Activated naive CD4-positive, alpha-beta T cell treated with anti-CD3 and anti-CD28 coated beads, Interleukin-2, amount 50 U/mL, for 24 hours (primary cell): ENCODE measurements at regions not wholly inside any gene's neighbourhood (a gene's known extent, or its start where the extent isn't known, plus 50 kb on each side); places are given as distances from the start of the nearest gene placed in this dataset.
A peak's percentile ranks its signal among the peaks of the same experiment; 100 is the strongest.

Experiments
- H3K27ac Mint-ChIP-seq: one replicate; pipeline ENCODE4 v1.8.0; 2021; ENCODE audit warnings: mild to moderate bottlenecking, mixed read lengths
- H3K27me3 Mint-ChIP-seq: one replicate; pipeline ENCODE4 v1.8.0; 2021; ENCODE audit warnings: mixed read lengths
- H3K36me3 Mint-ChIP-seq: one replicate; pipeline ENCODE4 v1.8.0; 2021; ENCODE audit warnings: mixed read lengths
- H3K4me1 Mint-ChIP-seq: one replicate; pipeline ENCODE4 v1.8.0; 2021; ENCODE audit warnings: mixed read lengths
- H3K4me3 Mint-ChIP-seq: one replicate; pipeline ENCODE4 v1.8.0; 2021; ENCODE audit warnings: mild to moderate bottlenecking, mixed read lengths
- H3K9me3 Mint-ChIP-seq: one replicate; pipeline ENCODE4 v1.8.0; 2021; ENCODE audit warnings: mixed read lengths

- Mint-ChIP-seq H3K27ac (no peak overlapping the region), H3K4me3 (no peak overlapping the region)
Measured at GRCh38 chr2:12057436-12058166, 311.2 kb downstream of the LPIN1 start.

GRCh38 chr2:12059616-12060441, 313.4 kb downstream of the LPIN1 start:
- Mint-ChIP-seq H3K4me1 (peaks cover 26% of the 10 kb centered on the region), H3K36me3 (peaks cover 2% of the 10 kb centered on the region), H3K27ac (no peak overlapping the region), H3K27me3 (no peaks in the 10 kb centered on the region), H3K4me3 (no peak overlapping the region), H3K9me3 (peaks cover 8% of the 10 kb centered on the region)

More at GRCh38 chr2:12057436-12058166, 311.2 kb downstream of the LPIN1 start:
- Mint-ChIP-seq H3K4me1 (peaks cover 26% of the 10 kb centered on the region), H3K36me3 (peaks cover 3% of the 10 kb centered on the region), H3K27me3 (no peaks in the 10 kb centered on the region), H3K9me3 (peaks cover 5% of the 10 kb centered on the region)

- Mint-ChIP-seq H3K27ac (no peak overlapping the region), H3K27me3 (no peaks in the 10 kb centered on the region), H3K9me3 (peaks cover 8% of the 10 kb centered on the region), H3K36me3 (peaks cover 2% of the 10 kb centered on the region), H3K4me1 (peaks cover 26% of the 10 kb centered on the region), H3K4me3 (no peak overlapping the region)
Measured at GRCh38 chr2:12060886-12061285, 314.5 kb downstream of the LPIN1 start.

- H3K36me3 Mint-ChIP-seq = peaks cover 2% of the 10 kb centered on the region
- no peaks in the 10 kb centered on the region for H3K27me3 Mint-ChIP-seq
- peaks cover 8% of the 10 kb centered on the region for H3K9me3 Mint-ChIP-seq
- H3K4me1 Mint-ChIP-seq = peaks cover 26% of the 10 kb centered on the region
- H3K4me3 Mint-ChIP-seq = no peak overlapping the region
- no peak overlapping the region for H3K27ac Mint-ChIP-seq
Measured at GRCh38 chr2:12061286-12062052, 315.0 kb downstream of the LPIN1 start.

GRCh38 chr2:12062053-12062395, 315.6 kb downstream of the LPIN1 start:
- Mint-ChIP-seq H3K27ac (no peak overlapping the region), H3K36me3 (peaks cover 2% of the 10 kb centered on the region), H3K4me3 (no peak overlapping the region), H3K4me1 (peaks cover 29% of the 10 kb centered on the region), H3K9me3 (peaks cover 8% of the 10 kb centered on the region), H3K27me3 (no peaks in the 10 kb centered on the region)

- peaks cover 2% of the 10 kb centered on the region for H3K36me3 Mint-ChIP-seq
- H3K4me3 Mint-ChIP-seq = no peak overlapping the region
- H3K27me3 Mint-ChIP-seq = no peaks in the 10 kb centered on the region
- H3K4me1 Mint-ChIP-seq = peaks cover 24% of the 10 kb centered on the region
- H3K27ac Mint-ChIP-seq = no peak overlapping the region
- H3K9me3 Mint-ChIP-seq = peaks cover 8% of the 10 kb centered on the region
Measured at GRCh38 chr2:12063210-12063609, 316.8 kb downstream of the LPIN1 start.

- no peaks in the 10 kb centered on the region for H3K27me3 Mint-ChIP-seq
- H3K36me3 Mint-ChIP-seq = peaks cover 2% of the 10 kb centered on the region
- H3K4me1 Mint-ChIP-seq = peaks cover 18% of the 10 kb centered on the region
- H3K4me3 Mint-ChIP-seq = peak overlapping the region; percentile 13
- H3K27ac Mint-ChIP-seq = no peak overlapping the region
- H3K9me3 Mint-ChIP-seq = peaks cover 8% of the 10 kb centered on the region
Measured at GRCh38 chr2:12064153-12064552, 317.7 kb downstream of the LPIN1 start.

GRCh38 chr2:12066116-12066515, 319.7 kb downstream of the LPIN1 start:
- no peak overlapping the region for H3K27ac Mint-ChIP-seq
- no peaks in the 10 kb centered on the region for H3K27me3 Mint-ChIP-seq
- H3K36me3 Mint-ChIP-seq = peaks cover 2% of the 10 kb centered on the region
- H3K4me3 Mint-ChIP-seq = no peak overlapping the region
- H3K4me1 Mint-ChIP-seq = peaks cover 13% of the 10 kb centered on the region
- H3K9me3 Mint-ChIP-seq = peaks cover 8% of the 10 kb centered on the region

- peaks cover 13% of the 10 kb centered on the region for H3K4me1 Mint-ChIP-seq
- H3K36me3 Mint-ChIP-seq = peaks cover 2% of the 10 kb centered on the region
- peaks cover 8% of the 10 kb centered on the region for H3K9me3 Mint-ChIP-seq
- H3K27ac Mint-ChIP-seq = no peak overlapping the region
- H3K4me3 Mint-ChIP-seq = no peak overlapping the region
- no peaks in the 10 kb centered on the region for H3K27me3 Mint-ChIP-seq
Measured at GRCh38 chr2:12066986-12067385, 320.6 kb downstream of the LPIN1 start.

GRCh38 chr2:12068796-12069538, 322.5 kb downstream of the LPIN1 start:
- H3K27ac Mint-ChIP-seq = peak overlapping the region; percentile 52
- no peaks in the 10 kb centered on the region for H3K27me3 Mint-ChIP-seq
- no peaks in the 10 kb centered on the region for H3K9me3 Mint-ChIP-seq
- H3K4me1 Mint-ChIP-seq = peaks cover 18% of the 10 kb centered on the region
- H3K36me3 Mint-ChIP-seq = no peaks in the 10 kb centered on the region
- H3K4me3 Mint-ChIP-seq = no peak overlapping the region

GRCh38 chr2:12070153-12070552, 323.7 kb downstream of the LPIN1 start:
- Mint-ChIP-seq H3K4me3 (no peak overlapping the region), H3K4me1 (peaks cover 18% of the 10 kb centered on the region), H3K27me3 (no peaks in the 10 kb centered on the region), H3K36me3 (no peaks in the 10 kb centered on the region), H3K27ac (no peak overlapping the region), H3K9me3 (no peaks in the 10 kb centered on the region)

- no peak overlapping the region for H3K27ac Mint-ChIP-seq
- no peaks in the 10 kb centered on the region for H3K9me3 Mint-ChIP-seq
- no peaks in the 10 kb centered on the region for H3K36me3 Mint-ChIP-seq
- H3K4me1 Mint-ChIP-seq = peaks cover 18% of the 10 kb centered on the region
- H3K4me3 Mint-ChIP-seq = no peak overlapping the region
- no peaks in the 10 kb centered on the region for H3K27me3 Mint-ChIP-seq
Measured at GRCh38 chr2:12070581-12070980, 324.1 kb downstream of the LPIN1 start.

- H3K9me3 Mint-ChIP-seq = no peaks in the 10 kb centered on the region
- H3K4me1 Mint-ChIP-seq = peaks cover 18% of the 10 kb centered on the region
- no peaks in the 10 kb centered on the region for H3K36me3 Mint-ChIP-seq
- H3K4me3 Mint-ChIP-seq = no peak overlapping the region
- H3K27ac Mint-ChIP-seq = peak overlapping the region; percentile 43
- no peaks in the 10 kb centered on the region for H3K27me3 Mint-ChIP-seq
Measured at GRCh38 chr2:12071318-12071717, 324.9 kb downstream of the LPIN1 start.

GRCh38 chr2:12073217-12073852, 326.9 kb downstream of the LPIN1 start:
- H3K9me3 Mint-ChIP-seq = no peaks in the 10 kb centered on the region
- H3K27ac Mint-ChIP-seq = no peak overlapping the region
- H3K36me3 Mint-ChIP-seq = no peaks in the 10 kb centered on the region
- peaks cover 14% of the 10 kb centered on the region for H3K4me1 Mint-ChIP-seq
- H3K27me3 Mint-ChIP-seq = no peaks in the 10 kb centered on the region
- H3K4me3 Mint-ChIP-seq = no peak overlapping the region
